H9 (cell line): ENCODE measurements at regions not wholly inside any gene's neighbourhood (a gene's known extent, or its start where the extent isn't known, plus 50 kb on each side); places are given as distances from the start of the nearest gene placed in this dataset.

Source experiments
- DNase-seq: peaks from one replicate; pipeline ENCODE4 v3.0.0-alpha.2; 2017
- H2AFZ ChIP-seq: one replicate; pipeline ENCODE4 v1.6.1; 2013; ENCODE audit warnings: mild to moderate bottlenecking, low read length, control low read depth, moderate library complexity
- H2AK5ac ChIP-seq: 2 replicates; pipeline ENCODE4 v1.6.1; 2013; ENCODE audit warnings: low read length, control low read depth, mixed read lengths; ENCODE audit not compliant: insufficient read length
- H2BK120ac ChIP-seq: one replicate; pipeline ENCODE4 v1.6.1; 2013; ENCODE audit warnings: low read depth, mild to moderate bottlenecking, low read length, control low read depth, inconsistent platforms; ENCODE audit not compliant: poor library complexity, severe bottlenecking
- H2BK12ac ChIP-seq: 2 replicates; pipeline ENCODE4 v1.6.1; 2013; ENCODE audit warnings: low read length, control low read depth, mixed read lengths, low read depth; ENCODE audit not compliant: insufficient read length
- H2BK15ac ChIP-seq: 2 replicates; pipeline ENCODE4 v1.6.1; 2013; ENCODE audit warnings: low read depth, low read length, control low read depth
- H2BK20ac ChIP-seq: one replicate; pipeline ENCODE4 v1.6.1; 2013; ENCODE audit warnings: low read depth, mild to moderate bottlenecking, low read length, control low read depth, inconsistent platforms; ENCODE audit not compliant: poor library complexity, severe bottlenecking
- H2BK5ac ChIP-seq: 2 replicates; pipeline ENCODE4 v1.6.1; 2013; ENCODE audit warnings: low read length, control low read depth, mixed read lengths; ENCODE audit not compliant: insufficient read length
- H3K14ac ChIP-seq: 2 replicates; pipeline ENCODE4 v1.6.1; 2013; ENCODE audit warnings: low read length, control low read depth; ENCODE audit not compliant: insufficient read depth
- H3K18ac ChIP-seq: 2 replicates; pipeline ENCODE4 v1.6.1; 2013; ENCODE audit warnings: low read depth, mild to moderate bottlenecking, mixed read lengths, low read length, control low read depth; ENCODE audit not compliant: insufficient read length
- H3K23ac ChIP-seq: 2 replicates; pipeline ENCODE4 v1.6.1; 2013; ENCODE audit warnings: low read length, control low read depth, mixed read lengths, low read depth; ENCODE audit not compliant: insufficient read length
- H3K23me2 ChIP-seq: 2 replicates; pipeline ENCODE4 v1.6.1; 2013; ENCODE audit warnings: low read depth, mild to moderate bottlenecking, mixed read lengths, low read length, control low read depth; ENCODE audit not compliant: insufficient read length, poor library complexity, severe bottlenecking
- H3K27ac ChIP-seq: 2 replicates; pipeline ENCODE4 v1.5.1; 2013; ENCODE audit warnings: low read length, control low read depth, mixed read lengths, low read depth; ENCODE audit not compliant: insufficient read length
- H3K27me3 ChIP-seq: 2 replicates; pipeline ENCODE4 v1.6.1; 2013; ENCODE audit warnings: low read length, control low read depth, inconsistent platforms; ENCODE audit not compliant: insufficient read depth
- H3K4ac ChIP-seq: 2 replicates; pipeline ENCODE4 v1.6.1; 2013; ENCODE audit warnings: low read depth, mild to moderate bottlenecking, control low read depth, inconsistent platforms, low read length, moderate library complexity
- H3K4me1 ChIP-seq: 2 replicates; pipeline ENCODE4 v1.6.1; 2013; ENCODE audit warnings: low read length, control low read depth, inconsistent platforms; ENCODE audit not compliant: insufficient read depth
- H3K4me2 ChIP-seq: 2 replicates; pipeline ENCODE4 v1.6.1; 2013; ENCODE audit warnings: low read length, control low read depth, mixed read lengths; ENCODE audit not compliant: insufficient read length, insufficient read depth
- H3K56ac ChIP-seq: 2 replicates; pipeline ENCODE4 v1.6.1; 2013; ENCODE audit warnings: low read depth, mild to moderate bottlenecking, mixed read lengths, low read length, control low read depth; ENCODE audit not compliant: insufficient read length
- H3K79me1 ChIP-seq: 2 replicates; pipeline ENCODE4 v1.6.1; 2013; ENCODE audit warnings: low read depth, mild to moderate bottlenecking, moderate library complexity, low read length, control low read depth, inconsistent platforms; ENCODE audit not compliant: insufficient read depth, poor library complexity, severe bottlenecking
- H3K79me2 ChIP-seq: 2 replicates; pipeline ENCODE4 v1.6.1; 2013; ENCODE audit warnings: low read length, control low read depth, inconsistent platforms; ENCODE audit not compliant: insufficient read depth
- H3K9ac ChIP-seq: 2 replicates; pipeline ENCODE4 v1.6.1; 2013; ENCODE audit warnings: low read length, control low read depth, mixed read lengths; ENCODE audit not compliant: insufficient read length; ENCODE audit errors: extremely low read depth
- H3K9me3 ChIP-seq: one replicate; pipeline ENCODE4 v1.6.1; 2013; ENCODE audit warnings: low read depth, low read length, inconsistent platforms; ENCODE audit not compliant: control insufficient read depth
- H3T11ph ChIP-seq: one replicate; pipeline ENCODE4 v1.6.1; 2013; ENCODE audit warnings: mild to moderate bottlenecking, low read length, control low read depth, inconsistent platforms
- H4K20me1 ChIP-seq: one replicate; pipeline ENCODE4 v1.6.1; 2013; ENCODE audit not compliant: control insufficient read depth, insufficient read length, insufficient read depth
- H4K5ac ChIP-seq: 2 replicates; pipeline ENCODE4 v1.6.1; 2013; ENCODE audit warnings: low read depth, mild to moderate bottlenecking, mixed read lengths, low read length, control low read depth; ENCODE audit not compliant: insufficient read length
- H4K8ac ChIP-seq: replicated peaks from 2 replicates; pipeline ENCODE4 v1.6.1; 2013; ENCODE audit warnings: low read length, control low read depth, mixed read lengths, low read depth; ENCODE audit not compliant: insufficient read length
- H4K91ac ChIP-seq: 2 replicates; pipeline ENCODE4 v1.6.1; 2013; ENCODE audit warnings: low read depth, mild to moderate bottlenecking, moderate library complexity, mixed read lengths, low read length, control low read depth; ENCODE audit not compliant: insufficient read length
- H3K27ac Mint-ChIP-seq, 3 experiments: 2 replicates in 2 of 3; 3 replicates in 1 of 3; pipeline ENCODE4 v1.8.0; 2020 to 2021; ENCODE audit warnings: mixed read lengths in 3 of 3, mild to moderate bottlenecking in 1 of 3, moderate library complexity in 1 of 3
- H3K27me3 Mint-ChIP-seq: 2 replicates; pipeline ENCODE4 v1.8.0; 2021; ENCODE audit warnings: low read depth, mild to moderate bottlenecking, moderate library complexity, mixed read lengths
- H3K36me3 Mint-ChIP-seq, 3 experiments: 2 replicates in 2 of 3; 3 replicates in 1 of 3; pipeline ENCODE4 v1.8.0; 2020 to 2021; ENCODE audit warnings: low read depth in 3 of 3, mixed read lengths in 3 of 3; ENCODE audit not compliant: insufficient read depth in 1 of 3
- H3K4me1 Mint-ChIP-seq, 2 experiments: 2 replicates each; pipeline ENCODE4 v1.8.0; 2020; ENCODE audit warnings: mixed read lengths in 2 of 2
- H3K4me3 Mint-ChIP-seq, 2 experiments: 2 replicates in 1 of 2; 3 replicates in 1 of 2; pipeline ENCODE4 v1.8.0; 2020 to 2021; ENCODE audit warnings: mild to moderate bottlenecking in 2 of 2, mixed read lengths in 2 of 2, moderate library complexity in 1 of 2
- H3K9me3 Mint-ChIP-seq, 2 experiments: 2 replicates in 1 of 2; 3 replicates in 1 of 2; pipeline ENCODE4 v1.8.0; 2020; ENCODE audit warnings: mild to moderate bottlenecking in 2 of 2, mixed read lengths in 2 of 2, moderate library complexity in 1 of 2
- CTCF ChIP-seq: fragments of 200-600 bp; sonication (generic); conservative IDR thresholded peaks from 3 replicates; pipeline ENCODE4 v1.8.0; 2021; ENCODE audit warnings: antibody characterized with exemption, mild to moderate bottlenecking
- WGBS: extraction: QIAGEN DNeasy Blood & Tissue Kit; methylation state at CpG from one replicate; pipeline ENCODE4 v1.1.7; 2013; ENCODE audit warnings: missing lambda C conversion rate, low lambda C conversion rate, mixed read lengths; ENCODE audit not compliant: insufficient read length; ENCODE audit errors: extremely low coverage; 5-methylcytosine and 5-hydroxymethylcytosine counted together

GRCh38 chr9:22975951-22976350 is 529.3 kb downstream of the DMRTA1 start:
- Histone ChIP-seq H3T11ph (no peak overlapping the region), H3K14ac (no peak overlapping the region), H2AFZ (no peak overlapping the region), H3K18ac (no peak overlapping the region), H4K20me1 (no peaks in the 10 kb centered on the region), H3K79me1 (no peaks in the 10 kb centered on the region), H3K23me2 (no peaks in the 10 kb centered on the region), H2BK5ac (no peak overlapping the region), H3K4ac (no peak overlapping the region), H3K23ac (no peak overlapping the region), H3K56ac (no peak overlapping the region), H2BK20ac (no peak overlapping the region), H3K9me3 (no peaks in the 10 kb centered on the region), H3K27ac (no peak overlapping the region), H2BK120ac (no peak overlapping the region), H4K8ac (no peak overlapping the region), H2BK12ac (no peak overlapping the region), H2BK15ac (no peak overlapping the region), H3K4me2 (no peak overlapping the region), H3K9ac (no peak overlapping the region), H4K91ac (no peak overlapping the region), H3K27me3 (no peaks in the 10 kb centered on the region), H2AK5ac (no peak overlapping the region), H3K79me2 (no peaks in the 10 kb centered on the region), H3K4me1 (no peaks in the 10 kb centered on the region), H4K5ac (no peak overlapping the region)
- H3K27ac Mint-ChIP-seq = no peak overlapping the region
- DNase-seq = no peak
- H3K36me3 Mint-ChIP-seq = no peaks in the 10 kb centered on the region
- no CpG with 5 or more reads among the region's 3 CpGs for WGBS
- no peak for TF ChIP-seq CTCF
- H3K27me3 Mint-ChIP-seq = no peaks in the 10 kb centered on the region
- no peaks in the 10 kb centered on the region for H3K9me3 Mint-ChIP-seq
- H3K4me3 Mint-ChIP-seq = no peak overlapping the region
- peaks cover 3 to 8% of the 10 kb centered on the region in 2 experiments for H3K4me1 Mint-ChIP-seq
